AG20443 (cell line): ENCODE measurements at regions not wholly inside any gene's neighbourhood (a gene's known extent, or its start where the extent isn't known, plus 50 kb on each side); places are given as distances from the start of the nearest gene placed in this dataset.

ENCODE experiments used
- DNase-seq: peaks from one replicate; pipeline ENCODE4 v3.0.0; 2012; ENCODE audit warnings: low spot score, mixed read lengths

DNA sequence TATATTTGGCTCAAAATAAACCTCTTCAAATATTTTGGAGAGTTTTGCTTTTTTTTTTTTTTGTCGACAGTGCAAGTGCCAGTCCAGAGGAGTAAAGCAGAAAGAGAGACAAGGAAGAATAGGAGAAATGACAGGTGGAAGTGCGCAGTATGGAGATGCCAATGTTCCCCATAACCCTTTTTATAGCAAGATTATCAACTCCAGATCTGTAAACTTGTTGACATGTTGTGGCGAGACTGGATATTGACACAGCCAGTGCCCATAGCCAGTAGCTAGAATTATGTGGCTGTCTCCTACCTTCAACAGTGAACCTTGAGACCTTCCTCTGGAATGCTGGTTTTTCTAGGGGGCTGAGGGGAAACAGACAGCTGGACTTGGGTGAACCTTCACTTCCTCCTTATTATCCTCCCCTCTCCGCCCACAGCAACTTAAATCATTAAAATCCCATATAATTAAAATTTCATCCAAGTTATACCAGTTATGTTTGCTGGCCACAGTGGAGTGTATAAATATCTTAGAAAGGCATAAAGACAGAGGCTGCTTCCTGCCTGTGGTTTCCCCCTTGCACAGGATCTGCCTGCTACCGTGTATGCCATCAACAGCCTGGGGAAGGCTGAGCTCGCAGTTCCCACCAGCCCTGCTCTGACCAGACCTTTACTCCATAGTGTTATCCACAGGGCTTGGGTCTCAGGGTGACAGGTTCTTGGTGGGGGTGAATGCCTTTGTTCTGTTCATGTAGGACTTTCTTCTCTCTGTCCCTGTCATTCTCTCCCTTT lies 112.3 kb upstream of the ANKH start:
- DNase-seq: no peak

GRCh38 chr5:14980698-14981097 lies 109.1 kb upstream of the ANKH start:
- no peak for DNase-seq

DNA sequence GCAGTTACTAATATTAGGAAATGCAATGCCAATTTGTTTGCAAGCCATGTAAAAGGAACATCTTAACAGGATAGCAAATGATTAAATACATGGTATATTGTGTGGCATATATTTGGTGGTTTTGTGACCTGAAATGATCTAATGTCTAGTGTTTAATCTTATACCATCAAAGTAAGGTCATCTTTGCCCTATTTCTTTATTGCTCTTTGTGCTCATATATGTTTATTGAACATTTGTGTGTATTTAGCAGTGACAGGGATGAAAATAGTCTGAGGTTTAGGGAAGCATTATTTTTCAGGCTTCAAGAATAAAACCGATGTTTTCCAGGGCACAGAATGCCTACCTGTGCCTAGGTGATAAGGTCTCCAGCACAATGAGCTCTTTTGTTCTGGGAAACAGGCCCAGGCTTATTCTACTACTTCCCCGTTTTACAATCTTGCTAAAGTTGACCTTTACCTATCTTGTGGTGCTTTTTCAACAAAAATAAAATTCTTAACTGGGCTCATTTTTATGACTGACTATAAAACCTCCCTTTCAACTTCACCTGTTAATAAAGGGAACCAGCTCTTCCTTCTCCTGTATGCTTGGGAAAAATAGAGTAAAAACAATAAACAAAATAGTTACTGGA lies 105.6 kb upstream of the ANKH start:
- DNase-seq: no peak

- no peak for DNase-seq
These were observed 104.9 kb upstream of the ANKH start for GRCh38 chr5:14976486-14976885.

DNA sequence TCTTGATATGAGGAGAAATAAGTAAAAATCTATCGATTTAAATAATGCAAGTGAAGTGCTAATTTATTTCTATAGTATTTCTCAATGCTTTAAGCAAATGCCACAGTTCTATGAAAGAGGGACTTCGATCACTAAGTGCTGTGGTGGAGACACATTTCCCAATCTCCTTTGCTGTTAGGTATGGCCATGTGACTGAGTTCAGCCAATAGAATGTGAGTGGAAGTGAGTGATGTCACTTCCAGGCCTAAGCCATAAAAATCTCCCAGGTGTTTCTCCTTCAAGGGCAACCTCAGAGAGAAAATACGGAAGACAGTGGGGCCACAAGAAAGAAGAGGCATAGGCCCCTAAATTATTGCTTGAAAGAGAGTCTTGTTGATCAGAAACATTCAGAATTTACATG lies 100.3 kb upstream of the ANKH start:
- DNase-seq: no peak

DNA sequence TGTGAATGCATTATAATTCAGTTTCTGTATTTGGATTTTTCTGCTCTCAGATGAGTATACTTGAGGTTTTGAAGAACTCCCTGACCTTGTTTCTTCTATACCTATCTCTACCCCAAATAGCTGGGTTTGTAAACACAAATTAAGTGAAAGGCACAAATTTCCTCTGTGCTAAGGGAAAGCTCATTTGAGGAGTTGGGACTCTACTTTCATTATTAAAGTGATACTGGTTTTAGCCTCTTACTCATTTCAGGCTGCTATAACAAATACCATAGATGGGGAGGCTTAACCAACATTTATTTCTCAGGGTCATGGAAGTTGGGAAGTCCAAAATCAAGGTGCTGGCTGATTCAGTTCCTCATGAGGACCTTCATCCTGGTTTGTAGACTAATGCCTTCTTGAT lies 97.2 kb upstream of the ANKH start:
- DNase-seq: no peak

DNA sequence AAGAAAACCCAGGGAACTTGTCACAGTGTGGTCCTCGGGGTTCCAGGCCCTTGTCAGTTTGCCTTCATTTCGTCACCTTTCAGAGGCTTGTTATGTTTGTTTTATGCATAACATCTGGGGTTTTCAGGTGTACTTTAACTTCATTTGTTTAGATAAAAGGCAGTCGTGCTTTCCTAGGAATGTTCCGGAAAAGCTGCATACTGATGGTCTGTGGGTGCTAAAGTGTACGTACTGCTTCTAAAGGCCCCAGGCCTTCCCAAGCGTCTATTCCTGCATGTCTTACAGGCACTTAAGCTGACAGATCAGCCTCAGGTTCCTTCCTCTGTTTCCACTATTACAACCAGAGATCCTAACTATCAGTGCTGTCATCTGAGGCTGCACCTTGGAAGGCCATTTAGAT lies 95.6 kb upstream of the ANKH start:
- DNase-seq: no peak

DNA sequence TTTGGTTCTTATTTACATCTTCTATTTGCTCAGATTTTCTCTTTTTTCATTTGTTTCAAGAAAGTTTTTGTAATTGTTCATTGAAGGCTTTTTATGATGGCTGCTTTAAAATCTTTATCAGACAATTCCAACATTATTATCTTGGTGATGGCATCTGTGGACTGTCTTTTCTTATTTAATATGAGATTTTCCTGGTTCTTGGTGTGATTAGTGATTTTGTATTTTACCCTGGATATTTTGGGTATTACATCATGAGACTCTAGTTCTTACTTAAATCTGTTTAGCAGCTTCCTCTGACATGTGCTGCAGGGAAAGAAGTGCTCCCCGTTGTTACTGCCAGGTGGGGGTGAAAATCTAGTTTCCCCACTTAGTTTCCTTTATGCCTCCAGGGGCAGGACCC lies 94.2 kb upstream of the ANKH start:
- DNase-seq: no peak

- DNase-seq: no peak
These were observed 91.0 kb upstream of the ANKH start for GRCh38 chr5:14962604-14963003.

DNA sequence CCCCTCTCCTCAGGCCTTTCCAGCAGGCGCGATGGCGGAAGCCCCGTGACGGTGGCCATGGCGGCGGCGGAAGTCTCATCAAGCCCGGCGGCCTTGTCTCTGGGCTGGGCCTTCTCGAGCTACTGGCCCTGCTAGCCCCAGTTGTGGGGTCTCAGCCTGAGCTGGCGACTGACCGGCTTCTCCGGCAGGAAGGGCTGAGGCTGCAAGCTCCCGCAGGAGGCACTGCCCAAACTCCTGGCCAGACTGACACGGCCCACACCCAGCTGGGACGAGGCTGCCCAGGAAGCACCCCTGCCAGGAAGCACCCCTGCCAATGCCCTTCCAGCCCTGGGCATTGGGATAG lies 88.5 kb upstream of the ANKH start:
- no peak for DNase-seq

DNA sequence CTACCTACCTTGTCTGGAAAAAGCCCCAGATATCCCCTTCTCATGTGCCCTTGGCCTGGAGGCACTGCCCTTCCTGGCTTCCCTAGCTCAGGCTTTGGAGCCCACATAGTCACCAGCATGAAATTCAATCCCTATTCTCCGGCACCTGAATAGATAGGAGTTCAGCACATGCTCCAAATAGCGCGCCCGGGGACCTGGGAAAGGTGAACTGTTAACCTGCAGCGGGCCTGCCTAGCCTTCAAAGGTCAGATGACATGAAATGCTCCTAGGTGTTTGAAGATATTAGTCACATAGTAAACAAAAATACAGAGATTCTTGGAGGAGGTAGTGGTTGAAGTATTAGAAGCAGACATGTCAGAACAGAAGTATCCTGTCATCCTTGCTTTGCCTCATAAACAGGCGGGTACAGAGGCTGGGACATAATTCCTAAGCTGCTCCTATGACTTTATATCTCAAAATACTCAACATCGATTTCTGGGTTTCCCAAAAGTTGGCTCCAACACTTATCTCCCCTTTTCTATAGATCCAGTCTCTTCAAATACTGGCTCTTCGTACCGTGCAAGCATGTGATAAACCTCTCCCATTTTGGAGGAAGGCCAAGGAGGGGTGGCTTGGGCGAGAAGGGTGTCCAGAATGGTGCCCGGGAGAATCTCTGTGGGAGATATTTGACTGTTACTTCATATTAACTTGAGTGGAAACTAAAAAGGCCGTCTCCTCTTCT lies 88.0 kb upstream of the ANKH start:
- DNase-seq: no peak

GRCh38 chr5:14958188-14958587 lies 86.6 kb upstream of the ANKH start:
- no peak for DNase-seq

DNA sequence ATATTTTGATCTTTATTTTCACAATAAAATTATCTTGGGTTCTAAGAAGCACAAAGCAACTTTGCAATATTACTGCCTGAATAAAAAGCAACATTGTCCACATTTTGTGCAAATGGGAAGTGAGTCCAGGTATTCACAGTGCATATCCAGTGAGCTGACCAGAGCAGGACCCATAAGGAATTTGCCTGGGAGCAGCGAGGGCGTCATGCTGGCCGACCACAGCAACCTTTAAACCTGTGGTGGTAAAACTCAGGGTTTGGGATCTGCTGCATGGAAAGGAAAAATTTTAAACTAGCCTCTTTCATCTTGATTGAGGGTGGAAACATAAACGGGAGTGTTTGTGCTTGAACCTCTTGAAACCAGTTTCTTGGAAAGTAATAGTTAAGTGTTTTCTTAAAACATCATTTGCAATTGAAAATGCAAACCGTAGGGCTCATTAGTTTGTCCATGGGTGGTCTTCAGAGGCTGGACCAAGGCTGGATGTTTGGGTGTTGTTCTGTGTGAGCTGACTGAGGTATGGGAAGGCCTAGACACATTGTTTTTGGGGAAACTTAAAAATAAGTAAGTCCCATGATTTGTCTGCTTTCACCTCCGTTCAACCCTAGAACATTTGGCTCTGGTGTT lies 85.0 kb upstream of the ANKH start:
- DNase-seq: no peak

- no peak for DNase-seq
These were observed 83.2 kb upstream of the ANKH start for GRCh38 chr5:14954616-14955343.

GRCh38 chr5:14954216-14954615 lies 82.6 kb upstream of the ANKH start:
- DNase-seq: no peak

GRCh38 chr5:14953075-14953607 lies 81.6 kb upstream of the ANKH start:
- no peak for DNase-seq

- no peak for DNase-seq
These were observed 76.8 kb upstream of the ANKH start for GRCh38 chr5:14948383-14948782.

DNA sequence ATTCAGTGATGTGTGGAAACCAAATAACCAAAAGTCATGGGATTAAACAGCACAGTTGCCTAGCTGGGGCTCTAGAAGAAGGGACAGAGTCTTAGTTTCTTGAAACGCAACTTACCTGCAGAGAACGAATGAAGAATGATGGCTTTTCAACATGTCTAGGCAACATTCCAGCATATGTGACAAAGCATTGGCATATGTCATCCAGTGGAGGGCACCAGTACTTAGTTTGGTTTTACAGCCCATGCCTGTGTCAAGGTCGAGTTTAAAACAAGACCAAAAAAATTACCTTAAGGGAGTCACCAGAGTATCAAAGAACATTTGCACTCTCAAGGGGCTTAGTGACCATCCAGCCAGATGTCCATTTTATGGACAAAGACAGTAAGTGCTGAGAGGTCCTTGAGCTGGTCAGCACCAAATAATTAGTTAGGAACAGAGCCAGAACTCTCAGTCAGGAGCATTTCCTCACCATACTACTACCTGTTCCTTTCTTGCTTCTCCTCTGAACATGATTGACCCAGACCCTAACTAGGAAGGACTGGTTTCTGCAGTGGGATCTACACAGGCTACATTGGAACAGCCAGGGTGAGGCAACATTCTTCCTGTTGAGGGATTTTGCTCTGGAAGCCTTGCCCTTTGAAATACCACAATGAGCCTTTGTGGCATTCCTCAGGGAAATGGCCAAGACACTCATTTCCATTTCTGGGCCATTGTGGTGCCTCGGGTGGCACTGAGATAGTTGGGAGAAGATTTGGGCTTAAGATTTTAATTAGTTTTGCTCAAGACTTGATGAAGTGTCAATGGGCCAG lies 75.4 kb upstream of the ANKH start:
- peak; percentile 44 for DNase-seq

DNA sequence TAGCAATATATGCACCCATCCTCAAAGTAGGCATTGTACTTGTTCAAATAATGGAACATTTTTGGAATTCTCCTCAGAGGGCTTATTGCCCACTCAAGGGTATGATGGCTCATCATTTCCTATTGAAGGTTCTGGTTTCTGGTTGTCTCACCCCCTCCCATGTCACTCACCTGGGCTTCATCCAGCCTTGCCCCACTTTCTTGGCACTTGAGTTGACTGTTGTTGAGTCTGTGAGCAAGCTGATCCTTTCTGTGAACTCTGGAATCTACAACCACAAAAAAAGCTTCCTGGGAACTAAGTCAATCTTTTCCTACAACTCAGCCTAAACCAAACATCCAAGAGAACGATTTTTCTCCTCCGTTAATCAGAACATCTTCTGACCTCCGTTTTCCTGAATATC lies 73.9 kb upstream of the ANKH start:
- DNase-seq: no peak

DNA sequence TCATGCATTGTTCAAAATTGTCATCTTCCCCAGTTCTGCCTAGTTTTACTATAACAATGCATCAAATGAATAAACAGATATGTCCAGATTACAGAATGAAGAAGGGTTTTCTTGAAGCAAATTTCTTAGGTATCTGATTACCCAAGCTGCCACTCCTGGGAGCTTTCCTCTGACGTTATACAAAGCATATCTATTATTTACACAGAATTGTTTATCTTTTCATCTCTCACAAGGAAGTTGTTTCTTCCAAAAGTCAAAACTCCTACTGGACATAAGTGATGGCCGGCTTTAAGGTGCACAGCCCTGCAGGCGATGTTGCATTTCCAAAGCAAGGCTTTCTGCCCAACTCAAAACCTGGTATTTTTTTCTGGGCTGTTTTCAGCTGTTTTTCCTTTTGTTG lies 73.4 kb upstream of the ANKH start:
- no peak for DNase-seq

- no peak for DNase-seq
These were observed 72.8 kb upstream of the ANKH start for GRCh38 chr5:14944350-14944739.
